C4-2B (cell line): ENCODE measurements at regions not wholly inside any gene's neighbourhood (a gene's known extent, or its start where the extent isn't known, plus 50 kb on each side); places are given as distances from the start of the nearest gene placed in this dataset.

Experiments used
- CTCF ChIP-seq: fragments of 450-650 bp; conservative IDR thresholded peaks from 2 replicates; pipeline ENCODE4 v1.5.1; 2017; ENCODE audit warnings: mild to moderate bottlenecking
- ZFX ChIP-seq: fragments of 450-650 bp; IDR thresholded peaks from 2 replicates; pipeline ENCODE4 v1.6.1; 2017

DNA sequence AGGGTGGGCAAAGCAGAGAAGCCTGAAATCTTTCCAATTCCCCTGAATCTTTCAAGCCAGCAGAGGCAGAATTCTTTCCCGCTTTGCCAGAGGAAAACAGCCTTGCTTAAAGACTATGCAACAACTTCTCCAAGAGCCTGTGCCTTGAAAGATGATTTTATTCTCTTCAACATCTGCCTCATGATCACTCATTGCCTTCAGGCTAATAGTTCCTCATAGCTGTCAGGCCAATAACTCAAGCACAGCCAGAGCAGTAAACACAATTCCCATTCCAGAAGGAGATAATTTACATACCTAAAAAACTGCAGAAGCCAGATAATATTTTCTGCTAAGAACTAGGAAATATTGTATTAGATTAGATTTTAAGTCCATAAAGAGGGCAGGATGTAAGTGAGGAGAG, 92.3 kb upstream of the PUM3 start:
- TF ChIP-seq CTCF: no peak
- TF ChIP-seq ZFX: no peak
